8988T (cell line): ENCODE measurements at regions not wholly inside any gene's neighbourhood (a gene's known extent, or its start where the extent isn't known, plus 50 kb on each side); places are given as distances from the start of the nearest gene placed in this dataset.

ENCODE experiments used
- DNase-seq: peaks from one replicate; pipeline ENCODE4 v3.0.0; 2011

GRCh38 chr1:193736507-193736906 lies 550.1 kb upstream of the B3GALT2 start:
- no peak for DNase-seq

- DNase-seq = no peak
Measured at GRCh38 chr1:193733674-193734073, 547.3 kb upstream of the B3GALT2 start.

- no peak for DNase-seq
Measured at GRCh38 chr1:193730017-193730416, 543.6 kb upstream of the B3GALT2 start.

GRCh38 chr1:193729429-193729828 lies 543.0 kb upstream of the B3GALT2 start:
- DNase-seq = no peak

- no peak for DNase-seq
Measured at GRCh38 chr1:193727850-193728249, 541.4 kb upstream of the B3GALT2 start.

GRCh38 chr1:193726722-193727121 lies 540.3 kb upstream of the B3GALT2 start:
- DNase-seq = no peak

- DNase-seq = no peak
Measured at GRCh38 chr1:193712392-193712791, 526.0 kb upstream of the B3GALT2 start.

GRCh38 chr1:193709607-193710006 lies 523.2 kb upstream of the B3GALT2 start:
- DNase-seq = no peak

GRCh38 chr1:193707271-193708021 lies 521.0 kb upstream of the B3GALT2 start:
- no peak for DNase-seq

GRCh38 chr1:193706766-193707165 lies 520.4 kb upstream of the B3GALT2 start:
- DNase-seq = no peak

- no peak for DNase-seq
Measured at GRCh38 chr1:193705554-193705981, 519.2 kb upstream of the B3GALT2 start.

- no peak for DNase-seq
Measured at GRCh38 chr1:193703655-193704054, 517.2 kb upstream of the B3GALT2 start.

GRCh38 chr1:193703121-193703520 lies 516.7 kb upstream of the B3GALT2 start:
- no peak for DNase-seq

GRCh38 chr1:193701759-193702158 lies 515.3 kb upstream of the B3GALT2 start:
- no peak for DNase-seq

GRCh38 chr1:193700710-193701355 lies 514.4 kb upstream of the B3GALT2 start:
- DNase-seq = no peak

GRCh38 chr1:193699261-193699660 lies 512.8 kb upstream of the B3GALT2 start:
- DNase-seq = no peak

- no peak for DNase-seq
Measured at GRCh38 chr1:193697776-193698175, 511.4 kb upstream of the B3GALT2 start.

GRCh38 chr1:193697115-193697762 lies 510.8 kb upstream of the B3GALT2 start:
- no peak for DNase-seq

- no peak for DNase-seq
Measured at GRCh38 chr1:193694741-193695140, 508.3 kb upstream of the B3GALT2 start.

- no peak for DNase-seq
Measured at GRCh38 chr1:193685986-193686385, 499.6 kb upstream of the B3GALT2 start.

- DNase-seq = no peak
Measured at GRCh38 chr1:193681422-193681821, 495.0 kb upstream of the B3GALT2 start.

- no peak for DNase-seq
Measured at GRCh38 chr1:193680924-193681316, 494.5 kb upstream of the B3GALT2 start.

- no peak for DNase-seq
Measured at GRCh38 chr1:193680247-193680923, 494.0 kb upstream of the B3GALT2 start.

- no peak for DNase-seq
Measured at GRCh38 chr1:193677874-193678273, 491.5 kb upstream of the B3GALT2 start.
